Left forelimb (tissue), 1 donor: ENCODE measurements at regions not wholly inside any gene's neighbourhood (a gene's known extent, or its start where the extent isn't known, plus 50 kb on each side); places are given as distances from the start of the nearest gene placed in this dataset.

Experiments
- DNase-seq: peaks from one replicate; pipeline ENCODE4 v3.0.0-alpha.2; 2018; ENCODE audit warnings: low spot score

GRCh38 chr13:50685491-50685890, 158.0 kb downstream of the DLEU7 start:
- peak; percentile 82 for DNase-seq

GRCh38 chr13:50685956-50686355, 157.5 kb downstream of the DLEU7 start:
- DNase-seq: no peak

- DNase-seq: no peak
These were observed 156.9 kb downstream of the DLEU7 start for GRCh38 chr13:50686551-50686950.

- DNase-seq: no peak
These were observed 155.9 kb downstream of the DLEU7 start for GRCh38 chr13:50687545-50687944.

- no peak for DNase-seq
These were observed 153.5 kb downstream of the DLEU7 start for GRCh38 chr13:50690006-50690405.

GRCh38 chr13:50691176-50691680, 152.3 kb downstream of the DLEU7 start:
- no peak for DNase-seq

GRCh38 chr13:50691681-50692263, 151.7 kb downstream of the DLEU7 start:
- no peak for DNase-seq

GRCh38 chr13:50692396-50692915, 151.0 kb downstream of the DLEU7 start:
- DNase-seq: no peak

- no peak for DNase-seq
These were observed 149.8 kb downstream of the DLEU7 start for GRCh38 chr13:50693727-50694126.

GRCh38 chr13:50697746-50698539, 145.5 kb downstream of the DLEU7 start:
- no peak for DNase-seq

- DNase-seq: no peak
These were observed 143.4 kb downstream of the DLEU7 start for GRCh38 chr13:50699874-50700663.

GRCh38 chr13:50700664-50701305, 142.7 kb downstream of the DLEU7 start:
- DNase-seq: no peak

- DNase-seq: no peak
These were observed 142.0 kb downstream of the DLEU7 start for GRCh38 chr13:50701469-50701868.

- DNase-seq: no peak
These were observed 137.0 kb downstream of the DLEU7 start for GRCh38 chr13:50706505-50706904.

GRCh38 chr13:50707628-50708027, 135.9 kb downstream of the DLEU7 start:
- DNase-seq: no peak

GRCh38 chr13:50708461-50708860, 135.0 kb downstream of the DLEU7 start:
- DNase-seq: no peak

- DNase-seq: no peak
These were observed 134.4 kb downstream of the DLEU7 start for GRCh38 chr13:50709058-50709457.

- no peak for DNase-seq
These were observed 132.2 kb downstream of the DLEU7 start for GRCh38 chr13:50711131-50711815.

GRCh38 chr13:50711996-50712395, 131.5 kb downstream of the DLEU7 start:
- no peak for DNase-seq

GRCh38 chr13:50712456-50712855, 131.0 kb downstream of the DLEU7 start:
- DNase-seq: no peak

- DNase-seq: no peak
These were observed 130.6 kb downstream of the DLEU7 start for GRCh38 chr13:50712881-50713280.
